CD4-positive, alpha-beta T cell treated with Interleukin-4 for 4 hours (primary cell): ENCODE measurements at regions not wholly inside any gene's neighbourhood (a gene's known extent, or its start where the extent isn't known, plus 50 kb on each side); places are given as distances from the start of the nearest gene placed in this dataset.

Experiments
- DNase-seq: peaks from one replicate; pipeline ENCODE4 v3.0.0-alpha.2; 2020

DNA sequence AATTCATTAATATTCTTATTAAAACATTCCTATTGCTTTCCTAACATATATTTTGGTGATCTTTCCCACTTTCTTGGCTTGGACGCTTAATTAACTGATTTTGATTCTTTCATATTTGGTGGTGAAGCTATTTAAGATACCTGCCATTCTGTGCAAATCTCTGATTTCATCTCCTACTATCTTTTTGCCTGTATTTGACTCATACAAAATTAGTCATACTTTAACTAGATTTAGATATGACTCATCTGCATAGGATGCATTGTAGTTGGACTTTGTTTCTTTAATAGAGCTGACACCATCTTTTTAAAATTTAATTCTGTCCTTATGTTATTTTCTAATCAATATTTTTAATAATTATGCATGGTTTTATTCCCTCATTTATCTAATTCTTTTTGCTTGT, 93.8 kb upstream of the PLPPR4 start:
- DNase-seq: no peak

DNA sequence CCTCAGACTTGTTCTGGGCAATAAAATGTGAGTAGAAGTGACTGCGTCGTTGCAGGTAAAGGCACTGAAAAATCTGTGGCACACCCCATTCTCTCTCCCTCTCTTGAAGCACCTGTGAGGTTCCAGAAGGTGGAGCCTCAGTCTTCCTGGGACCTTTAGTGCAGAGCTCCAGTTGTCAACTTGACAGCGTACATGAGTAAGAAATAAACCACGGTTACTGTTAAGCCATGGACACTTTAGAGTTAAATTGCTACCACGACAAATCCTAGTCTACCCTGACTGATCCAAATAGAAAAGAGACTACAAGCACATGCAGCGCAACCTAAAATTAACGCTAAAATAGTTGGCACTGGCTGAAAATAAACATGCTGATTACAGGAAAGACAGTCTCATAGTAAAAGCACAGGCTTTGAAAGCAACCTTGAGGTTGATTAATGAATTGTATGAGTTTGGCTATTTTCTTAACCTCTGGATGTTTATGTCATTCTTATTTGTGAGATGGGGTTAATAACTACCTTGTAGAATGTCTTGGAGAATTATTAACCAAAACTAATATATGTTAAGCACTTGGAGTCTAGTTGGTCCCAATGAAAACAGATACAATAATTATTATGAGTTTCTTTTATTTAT, 93.0 kb upstream of the PLPPR4 start:
- DNase-seq: no peak

DNA sequence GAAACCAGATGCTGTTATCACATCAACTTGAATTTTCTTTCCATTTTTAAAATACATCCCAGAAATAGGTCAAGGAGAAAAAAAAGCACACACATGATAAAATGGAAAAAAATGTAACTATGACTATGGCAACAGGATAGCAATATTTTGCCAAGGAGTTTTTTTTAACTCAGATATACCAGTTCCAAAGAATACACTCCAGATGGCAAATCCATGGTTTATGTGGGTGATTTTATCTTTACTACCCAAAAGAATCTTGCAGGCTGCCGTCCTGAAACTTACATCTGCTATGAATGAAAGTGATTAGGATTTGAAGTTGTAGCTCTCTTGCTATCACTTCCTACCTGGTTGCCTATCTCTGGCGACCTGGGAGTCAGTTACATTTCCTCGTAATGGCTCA, 91.0 kb upstream of the PLPPR4 start:
- no peak for DNase-seq

DNA sequence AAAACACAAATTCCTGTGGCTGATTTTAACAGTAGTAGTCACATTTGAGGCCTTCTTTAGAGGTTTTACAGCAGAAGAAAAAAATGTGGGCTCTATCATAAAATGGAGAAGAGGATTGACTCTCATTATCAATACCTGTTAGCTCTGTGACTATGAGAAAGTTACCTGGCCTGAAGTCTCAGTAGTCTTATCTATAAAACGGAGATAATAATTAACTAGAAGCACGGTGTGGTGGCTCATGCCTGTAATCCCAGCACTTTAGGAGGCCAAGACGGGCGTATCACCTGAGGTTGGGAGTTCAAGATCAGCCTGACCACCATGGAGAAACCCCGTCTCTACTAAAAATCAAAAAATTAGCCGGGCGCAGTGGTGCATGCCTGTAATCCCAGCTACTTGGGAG, 90.4 kb upstream of the PLPPR4 start:
- DNase-seq: no peak

DNA sequence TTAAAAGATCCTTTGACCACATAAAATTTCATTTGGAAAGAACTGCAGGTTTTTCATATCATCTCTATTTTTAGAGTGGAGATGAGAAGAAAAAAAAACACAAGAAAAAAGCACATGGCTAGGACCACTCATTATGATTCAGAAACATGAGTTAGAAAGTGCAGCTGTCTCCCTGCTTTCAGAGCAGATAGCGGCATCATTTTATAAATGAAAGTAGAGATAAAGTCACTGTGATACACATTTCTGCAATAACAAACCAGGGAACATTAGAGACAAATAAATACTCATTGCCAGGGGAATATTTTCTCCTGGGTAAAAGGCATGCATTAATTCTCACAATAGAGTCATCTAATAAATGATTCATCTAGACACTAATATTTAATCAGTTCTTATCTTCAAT, 87.5 kb upstream of the PLPPR4 start:
- no peak for DNase-seq

DNA sequence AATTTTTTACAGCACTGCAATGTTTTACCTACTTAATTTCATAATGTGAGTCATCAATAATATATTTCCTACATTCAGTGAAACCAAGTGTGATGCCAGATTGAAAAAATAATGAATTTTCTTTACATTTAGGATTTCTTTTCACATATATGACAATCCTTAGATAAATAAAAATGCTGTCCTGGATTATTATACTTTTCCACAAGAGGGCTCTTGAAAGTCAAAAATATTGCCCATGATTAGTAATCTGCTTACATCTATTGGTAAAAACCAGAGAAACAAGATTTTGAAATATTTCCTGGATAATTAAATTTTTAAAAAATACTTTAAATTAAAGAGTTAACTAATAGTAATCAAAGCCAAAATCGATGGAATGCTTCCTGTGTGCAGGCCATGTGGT, 86.8 kb upstream of the PLPPR4 start:
- no peak for DNase-seq

DNA sequence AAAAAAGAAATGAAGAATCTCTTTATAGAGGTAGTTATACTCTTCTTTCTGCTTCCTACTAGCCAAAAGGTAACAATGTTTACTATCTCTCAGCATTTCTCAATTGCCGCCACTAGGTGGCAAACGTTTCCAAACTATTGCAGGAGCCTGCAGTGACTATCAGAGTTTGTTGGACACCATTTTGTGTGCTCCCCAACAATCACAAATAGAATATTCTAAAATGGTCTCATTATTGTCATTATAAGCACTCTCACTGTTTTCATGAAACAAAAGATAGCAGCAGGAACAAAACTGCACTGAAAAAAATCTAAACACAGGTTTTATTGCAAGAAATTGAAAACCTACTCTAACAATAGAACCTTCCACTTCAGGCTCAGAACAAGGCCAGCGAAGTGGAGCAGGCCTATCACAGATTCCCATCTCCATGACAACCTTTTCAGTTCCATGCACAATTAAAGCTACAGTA, 83.9 kb upstream of the PLPPR4 start:
- peak; percentile 74 for DNase-seq

DNA sequence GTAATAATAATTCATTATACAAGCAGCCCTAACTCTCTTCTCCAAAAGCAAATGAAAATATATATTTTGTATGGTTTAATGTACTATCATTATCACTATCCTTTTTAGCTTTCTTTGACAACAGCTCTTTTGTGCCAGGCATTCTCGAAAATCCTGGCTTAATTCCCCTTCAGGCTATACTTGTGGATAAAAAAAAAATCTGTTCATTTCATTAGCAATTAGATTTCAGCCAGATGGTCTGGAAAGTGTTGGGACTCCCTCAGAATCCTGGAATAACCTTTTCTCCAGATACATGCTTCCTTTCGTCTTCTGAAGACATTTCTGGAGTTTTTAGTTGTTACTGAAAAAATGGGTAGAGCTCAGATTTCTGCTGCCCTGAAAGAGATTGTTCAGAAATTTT, 83.4 kb upstream of the PLPPR4 start:
- DNase-seq: no peak

DNA sequence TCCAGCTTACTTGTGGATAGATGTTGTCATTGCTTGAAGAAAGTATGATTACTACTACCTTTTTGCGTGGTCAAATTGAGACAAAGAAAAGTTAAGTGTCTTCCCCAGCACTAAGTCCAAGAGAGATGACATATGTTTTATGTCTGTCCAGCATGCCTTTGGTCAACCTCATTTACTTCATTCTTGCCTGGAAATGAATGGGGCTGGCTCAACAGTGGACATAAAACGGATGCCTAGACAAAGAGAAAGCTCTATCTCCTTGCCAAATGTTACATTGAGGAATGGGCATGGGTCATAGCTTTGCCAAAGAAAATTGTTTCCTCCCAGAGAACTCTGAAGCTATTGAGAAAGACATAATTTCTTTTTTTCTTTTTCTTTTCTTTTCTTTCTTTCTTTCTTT, 82.4 kb upstream of the PLPPR4 start:
- DNase-seq: no peak

DNA sequence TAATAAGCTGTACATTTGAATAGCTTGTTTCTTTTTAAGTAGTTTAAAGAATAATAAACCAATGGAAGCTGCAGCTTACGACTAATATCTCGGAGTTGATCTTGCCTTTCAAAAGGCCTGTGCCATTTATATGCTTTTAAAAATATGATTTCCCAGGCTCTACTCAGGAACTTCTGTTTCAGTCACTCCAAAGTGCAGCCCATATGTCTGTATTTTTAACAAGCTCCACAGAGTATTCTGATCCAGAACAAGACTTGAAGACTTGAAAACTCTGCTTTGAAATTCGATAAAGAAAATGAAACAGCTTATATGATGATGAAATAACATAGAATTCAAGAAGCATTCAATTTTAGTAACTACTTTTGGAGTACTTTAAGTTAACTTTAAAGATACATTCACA, 79.1 kb upstream of the PLPPR4 start:
- DNase-seq: no peak

DNA sequence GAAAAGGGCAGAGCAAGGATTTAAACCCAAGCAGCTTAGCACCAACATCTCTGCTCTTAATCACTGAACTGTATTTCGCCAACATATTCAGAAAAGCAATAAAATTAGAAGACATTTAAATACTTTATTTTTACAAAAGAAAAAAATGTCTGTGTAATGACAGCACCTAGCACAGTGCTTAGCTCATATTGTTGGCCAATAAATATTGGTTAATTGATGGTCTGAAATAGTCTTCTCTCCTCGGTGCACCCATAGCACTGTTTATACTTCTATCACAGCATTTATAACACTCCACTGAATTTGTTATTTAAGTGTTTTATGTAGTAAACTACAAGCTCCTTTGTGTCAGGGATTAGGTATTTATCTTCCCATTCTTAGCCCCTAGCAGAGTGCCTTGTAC, 70.9 kb upstream of the PLPPR4 start:
- no peak for DNase-seq

DNA sequence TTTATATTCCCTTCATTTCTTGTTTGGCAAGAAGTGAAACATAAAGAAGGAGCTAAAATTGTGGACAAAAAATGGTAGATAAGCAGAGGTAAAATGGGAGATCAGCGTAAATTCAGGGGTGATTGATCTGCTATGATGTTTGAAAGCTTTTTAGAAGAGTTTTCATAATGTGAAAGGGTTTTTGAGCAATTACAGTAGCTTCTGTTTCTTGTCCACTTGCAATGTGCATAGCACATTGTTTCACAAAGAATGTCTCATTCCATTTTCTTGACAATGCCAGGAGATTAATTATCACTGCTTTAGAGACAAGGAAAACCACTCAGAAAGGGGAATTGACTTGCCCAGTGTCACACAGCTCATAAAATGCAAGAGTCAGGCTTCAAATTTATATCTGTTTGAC, 65.9 kb upstream of the PLPPR4 start:
- DNase-seq: no peak

DNA sequence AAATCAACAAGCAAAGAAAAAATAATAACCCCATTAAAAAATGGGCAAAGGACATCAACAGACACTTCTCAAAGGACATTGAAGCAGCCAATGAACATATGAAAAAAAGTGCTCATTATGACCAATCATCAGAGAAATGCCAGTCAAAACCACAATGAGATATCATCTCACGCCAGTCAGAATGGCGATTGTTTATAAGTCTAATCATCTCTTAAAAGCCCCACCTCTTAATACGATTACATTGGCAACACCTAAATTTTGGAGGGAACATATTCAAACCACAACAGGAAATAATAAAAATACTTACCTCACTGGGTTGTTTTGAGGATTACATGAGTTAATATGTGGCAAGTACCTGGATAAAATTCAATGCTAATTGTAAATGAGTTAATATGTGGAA, 57.1 kb upstream of the PLPPR4 start:
- DNase-seq: no peak
